ENCODE measurements at regions not wholly inside any gene's neighbourhood (a gene's known extent, or its start where the extent isn't known, plus 50 kb on each side); places are given as distances from the start of the nearest gene placed in this dataset.
"Not testable (repeated sequence)": the region's sequence is repeated elsewhere in the genome, so short reads cannot be mapped to it uniquely, and the experiment has no call there.

DNA sequence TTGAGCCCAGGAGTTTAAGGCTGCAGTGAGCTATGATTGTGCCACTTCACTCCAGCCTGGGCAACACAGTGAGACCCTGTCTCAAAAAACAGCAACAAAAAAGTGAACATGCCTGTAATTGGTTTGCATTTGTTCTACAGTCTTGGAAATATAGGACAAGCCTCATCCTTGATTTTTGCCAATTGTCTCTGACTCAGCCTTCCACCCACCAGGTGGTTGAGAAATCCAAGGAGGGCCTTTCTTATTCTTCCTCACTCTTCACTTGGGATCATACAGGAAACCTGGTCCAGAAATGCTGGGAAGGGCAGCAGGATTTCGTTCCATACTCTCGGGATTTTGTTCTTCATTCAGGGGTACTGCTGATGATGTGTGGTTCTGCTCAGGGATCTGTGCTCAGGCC is 94.6 kb downstream of the CDC42EP3 start:
- TF ChIP-seq ZNF274 (IDR thresholded peaks at IDR 0.05; ENCODE audit: low read depth, low read length) = no peak

DNA sequence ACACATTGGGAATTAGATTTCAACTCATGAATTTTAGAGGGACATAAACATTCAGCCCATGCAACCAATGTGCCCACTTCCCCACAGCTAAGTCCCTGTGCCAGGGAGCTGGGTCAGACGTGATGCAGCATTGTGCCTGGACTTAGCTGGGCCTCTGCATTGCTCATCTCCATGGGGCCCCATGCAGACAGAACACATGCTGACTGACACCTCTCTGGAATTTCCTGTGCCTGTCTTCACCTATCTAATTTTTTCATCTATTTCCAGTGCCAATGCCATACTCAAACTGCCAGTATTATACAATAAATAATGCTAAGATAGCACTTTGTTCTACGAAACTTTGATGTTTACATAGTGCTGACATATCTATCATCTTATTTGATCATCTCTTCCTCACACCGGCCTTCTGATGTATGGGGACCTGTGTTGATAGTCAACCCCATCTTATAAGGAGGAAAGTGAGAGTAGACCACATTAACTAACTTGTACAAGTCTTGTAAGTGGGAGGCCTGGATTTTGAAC is 92.2 kb downstream of the CDC42EP3 start:
- no peak overlapping the region for H3K4me3 ChIP-seq (ENCODE audit: low read length)
- TF ChIP-seq ZNF274 (IDR thresholded peaks at IDR 0.05; ENCODE audit: low read depth, low read length) = no peak

More for the DNA sequence above, 94.6 kb downstream of the CDC42EP3 start:
- no peak overlapping the region for H3K4me3 ChIP-seq (ENCODE audit: low read length)

GRCh38 chr2:37579949-37580348 is 91.5 kb downstream of the CDC42EP3 start:
- not testable (repeated sequence) for H3K4me3 ChIP-seq (ENCODE audit: low read length)

- no peak overlapping the region for H3K4me3 ChIP-seq (ENCODE audit: low read length)
- TF ChIP-seq ZNF274 (IDR thresholded peaks at IDR 0.05; ENCODE audit: low read depth, low read length) = no peak
Measured at GRCh38 chr2:37581433-37581832, 90.0 kb downstream of the CDC42EP3 start.

DNA sequence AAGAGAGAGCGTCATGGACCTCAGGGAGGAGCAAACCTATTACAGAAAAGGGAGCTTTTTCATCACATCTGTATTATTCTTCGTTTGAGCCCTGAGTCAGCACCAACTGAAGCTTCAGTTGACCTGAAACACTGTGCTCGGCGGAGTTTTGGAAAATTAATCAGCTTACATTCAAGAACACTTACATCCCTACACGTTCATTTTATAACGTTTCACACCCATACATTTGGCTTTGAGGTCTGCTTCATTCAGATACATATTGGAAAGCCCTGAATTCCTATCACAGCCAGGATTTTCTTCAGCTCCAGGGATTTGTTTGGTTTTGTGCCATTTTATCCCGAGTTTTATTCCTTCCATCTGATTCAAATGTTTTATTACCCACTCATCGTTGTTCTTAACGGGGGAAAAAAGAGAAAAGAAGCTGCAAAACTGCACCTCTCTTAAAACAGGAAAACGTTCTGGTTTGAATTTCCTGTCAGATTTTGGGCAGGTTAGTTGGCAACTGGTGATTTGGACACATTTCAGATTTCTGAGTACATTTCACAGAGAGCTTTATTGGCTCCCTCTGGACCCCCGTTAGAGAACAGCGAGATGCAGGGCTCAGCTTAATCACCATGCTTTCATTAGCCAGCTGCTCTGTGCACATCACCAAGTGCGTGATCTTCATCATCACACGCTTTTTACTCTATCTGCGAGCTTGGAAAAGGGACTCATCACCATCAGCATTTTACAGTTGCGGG is 88.8 kb downstream of the CDC42EP3 start:
- no peak for TF ChIP-seq ZNF274 (IDR thresholded peaks at IDR 0.05; ENCODE audit: low read depth, low read length)
- peak overlapping the region; percentile 26; the same call in 1 of the 2 replicates for H3K4me3 ChIP-seq (ENCODE audit: low read length)

- TF ChIP-seq ZNF274 (IDR thresholded peaks at IDR 0.05; ENCODE audit: low read depth, low read length) = no peak
- no peak overlapping the region for H3K4me3 ChIP-seq (ENCODE audit: low read length)
Measured at GRCh38 chr2:37583402-37583801, 88.0 kb downstream of the CDC42EP3 start.

DNA sequence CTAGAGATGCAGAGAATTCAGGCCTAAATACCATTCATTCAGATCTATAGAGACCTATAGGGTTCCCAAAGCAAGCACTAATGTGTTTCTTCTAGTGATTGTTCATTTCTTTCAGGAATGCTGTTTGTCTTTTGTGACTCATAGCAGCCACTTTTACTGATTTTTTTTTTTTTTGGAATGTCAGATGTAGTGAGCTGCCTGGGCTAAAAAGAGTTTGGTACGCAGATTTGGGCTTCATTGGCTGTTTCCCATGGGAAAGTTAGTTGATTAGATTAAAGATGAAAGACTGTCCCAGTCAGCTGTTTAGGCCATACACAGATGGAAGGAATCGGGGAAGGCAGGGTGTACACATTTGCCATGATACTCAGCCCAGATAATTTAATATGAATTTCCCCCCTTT is 87.6 kb downstream of the CDC42EP3 start:
- no peak overlapping the region for H3K4me3 ChIP-seq (ENCODE audit: low read length)
- TF ChIP-seq ZNF274 (IDR thresholded peaks at IDR 0.05; ENCODE audit: low read depth, low read length) = no peak

- no peak for TF ChIP-seq ZNF274 (IDR thresholded peaks at IDR 0.05; ENCODE audit: low read depth, low read length)
- H3K4me3 ChIP-seq (ENCODE audit: low read length) = no peak overlapping the region
Measured at GRCh38 chr2:37585295-37585908, 86.0 kb downstream of the CDC42EP3 start.

DNA sequence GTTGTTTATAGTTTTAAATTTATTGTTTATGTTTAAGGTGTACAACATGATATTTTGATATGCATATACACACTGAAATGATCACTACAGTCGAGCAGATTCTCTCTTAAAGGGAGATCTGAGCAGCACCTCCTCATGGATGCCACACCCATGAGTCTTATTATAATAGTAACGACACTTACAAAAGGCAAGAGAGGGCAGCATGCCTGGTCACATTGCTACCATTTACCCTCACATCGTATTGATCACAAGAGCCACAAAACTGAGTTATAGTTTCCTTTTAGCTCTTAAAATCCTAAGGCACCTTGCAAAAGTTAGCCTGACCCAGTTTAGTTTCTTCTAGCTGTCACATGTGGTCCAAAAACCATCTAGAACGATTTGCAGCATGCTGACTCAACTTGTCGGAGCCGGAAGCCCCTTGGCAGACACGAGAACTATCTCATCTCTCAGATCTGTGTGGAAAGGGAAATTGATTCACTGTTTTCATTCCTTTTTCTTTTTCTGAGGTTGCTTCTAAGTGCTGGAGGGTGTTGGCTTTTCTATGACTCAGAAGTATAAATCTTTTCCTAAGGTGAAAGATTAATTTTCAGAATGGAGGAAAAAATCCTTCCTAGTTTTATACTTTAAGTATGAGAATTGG is 85.3 kb downstream of the CDC42EP3 start:
- no peak overlapping the region; the same call in 1 of the 2 replicates for H3K4me3 ChIP-seq (ENCODE audit: low read length)

DNA sequence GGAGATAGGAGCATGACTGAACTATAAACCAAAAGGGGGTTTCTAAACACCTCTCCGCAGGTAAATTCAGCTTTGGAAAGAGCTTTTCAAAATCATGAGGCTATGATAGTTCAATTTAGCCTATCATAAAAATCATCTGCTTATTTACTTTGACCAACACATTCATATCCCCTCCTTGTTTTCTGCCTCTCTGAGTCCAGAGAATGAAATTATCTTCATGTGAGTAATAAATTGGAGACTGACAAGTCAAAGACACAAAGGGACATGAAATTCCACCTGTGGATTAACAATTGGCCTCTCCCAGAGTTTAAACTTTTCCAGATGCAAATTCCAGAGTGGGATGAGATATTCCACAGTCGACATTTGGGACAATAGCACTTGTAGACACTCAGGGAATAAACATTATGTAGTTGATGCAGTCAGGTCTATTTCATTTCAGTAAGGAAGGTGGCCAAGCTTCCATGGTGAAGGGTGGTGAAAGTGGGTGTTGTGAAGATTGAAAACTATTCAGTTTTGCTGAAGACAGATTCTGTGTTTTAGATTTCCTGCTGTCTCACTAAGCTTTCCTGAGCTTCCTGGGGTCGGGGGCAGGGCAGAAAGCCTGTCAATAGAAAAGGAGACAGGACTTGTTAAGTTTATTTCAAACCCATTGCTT is 84.7 kb downstream of the CDC42EP3 start:
- H3K4me3 ChIP-seq (ENCODE audit: low read length) = no peak overlapping the region

More for the DNA sequence above, 85.3 kb downstream of the CDC42EP3 start:
- TF ChIP-seq ZNF274 (IDR thresholded peaks at IDR 0.05; ENCODE audit: low read depth, low read length) = no peak

GRCh38 chr2:37587817-37588216 is 83.6 kb downstream of the CDC42EP3 start:
- no peak for TF ChIP-seq ZNF274 (IDR thresholded peaks at IDR 0.05; ENCODE audit: low read depth, low read length)

More for the DNA sequence above, 84.7 kb downstream of the CDC42EP3 start:
- TF ChIP-seq ZNF274 (IDR thresholded peaks at IDR 0.05; ENCODE audit: low read depth, low read length) = no peak

GRCh38 chr2:37588316-37588777 is 83.1 kb downstream of the CDC42EP3 start:
- TF ChIP-seq ZNF274 (IDR thresholded peaks at IDR 0.05; ENCODE audit: low read depth, low read length) = no peak
- H3K4me3 ChIP-seq (ENCODE audit: low read length) = no peak overlapping the region

More at GRCh38 chr2:37587817-37588216, 83.6 kb downstream of the CDC42EP3 start:
- no peak overlapping the region for H3K4me3 ChIP-seq (ENCODE audit: low read length)

DNA sequence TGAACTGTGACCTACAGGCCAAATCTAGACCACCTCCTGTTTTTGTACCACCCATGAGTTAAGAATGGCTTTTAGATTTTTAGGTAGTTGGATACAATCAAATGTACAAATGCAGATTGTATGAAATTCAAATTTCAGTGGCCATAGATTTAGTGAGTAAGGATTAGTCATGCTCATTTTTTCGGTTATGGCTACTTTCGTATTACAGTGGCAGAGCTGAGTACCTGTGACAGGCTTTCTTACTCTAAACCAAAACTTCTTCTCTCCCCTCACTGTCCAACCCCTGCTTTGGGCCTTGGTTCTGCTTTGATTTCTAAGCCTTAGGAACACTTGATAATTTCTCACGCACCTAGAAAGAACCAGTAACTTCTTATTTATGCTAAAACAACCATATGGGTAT is 82.1 kb downstream of the CDC42EP3 start:
- TF ChIP-seq ZNF274 (IDR thresholded peaks at IDR 0.05; ENCODE audit: low read depth, low read length) = no peak
- H3K4me3 ChIP-seq (ENCODE audit: low read length) = no peak overlapping the region

DNA sequence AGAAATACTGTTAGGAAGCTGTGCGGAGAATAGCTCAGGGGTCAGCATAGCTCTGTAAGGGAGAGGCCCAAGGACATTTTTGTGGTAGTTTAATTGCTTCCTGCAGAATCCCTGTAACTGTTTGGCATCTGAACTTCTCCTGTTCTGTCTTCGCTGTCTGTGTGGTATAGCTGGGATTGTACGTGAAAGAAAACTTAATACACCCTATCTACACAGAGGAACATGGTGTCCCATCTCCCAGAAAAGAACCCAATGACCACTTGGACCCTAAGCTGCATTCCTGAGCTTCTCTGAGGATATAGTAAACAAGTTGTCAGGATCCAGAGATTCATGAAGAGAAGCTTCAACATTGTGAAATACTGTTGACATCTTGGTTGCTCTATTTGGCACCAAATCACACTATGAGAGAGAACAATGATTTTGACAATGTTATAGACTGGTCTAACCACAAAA is 81.3 kb downstream of the CDC42EP3 start:
- no peak for TF ChIP-seq ZNF274 (IDR thresholded peaks at IDR 0.05; ENCODE audit: low read depth, low read length)
- no peak overlapping the region for H3K4me3 ChIP-seq (ENCODE audit: low read length)
